Effector memory CD4-positive, alpha-beta T cell (primary cell): ENCODE measurements at regions not wholly inside any gene's neighbourhood (a gene's known extent, or its start where the extent isn't known, plus 50 kb on each side); places are given as distances from the start of the nearest gene placed in this dataset.

Source experiments
- DNase-seq, 3 donors: peaks; one replicate each; pipeline ENCODE4 v3.0.0-alpha.2; 2020
- H3K27ac ChIP-seq: 2 replicates; pipeline ENCODE4 v1.7.0; 2013; ENCODE audit warnings: mild to moderate bottlenecking, low read length, moderate library complexity; ENCODE audit not compliant: insufficient read depth, poor library complexity, severe bottlenecking
- H3K27me3 ChIP-seq: replicated peaks from 2 replicates; pipeline ENCODE4 v1.7.0; 2013; ENCODE audit warnings: mild to moderate bottlenecking, low read length; ENCODE audit not compliant: insufficient read depth, control insufficient read depth, poor library complexity, severe bottlenecking
- H3K36me3 ChIP-seq: 2 replicates; pipeline ENCODE4 v1.7.0; 2013; ENCODE audit warnings: mild to moderate bottlenecking, low read length, moderate library complexity; ENCODE audit not compliant: control insufficient read depth, insufficient read depth
- H3K4me1 ChIP-seq: 2 replicates; pipeline ENCODE4 v1.7.0; 2013; ENCODE audit warnings: low read length, mild to moderate bottlenecking; ENCODE audit not compliant: control insufficient read depth, insufficient read depth, poor library complexity, severe bottlenecking
- H3K4me3 ChIP-seq: 2 replicates; pipeline ENCODE4 v1.7.0; 2013; ENCODE audit warnings: low read length, low read depth, mild to moderate bottlenecking; ENCODE audit not compliant: insufficient read depth, poor library complexity, severe bottlenecking
- H3K9me3 ChIP-seq: 2 replicates; pipeline ENCODE4 v1.7.0; 2013; ENCODE audit warnings: mild to moderate bottlenecking, low read length, moderate library complexity; ENCODE audit not compliant: control insufficient read depth

GRCh38 chr14:101473045-101473729 is 88.1 kb upstream of the DIO3 start:
- no peak for DNase-seq
- H3K4me1 ChIP-seq, result no peaks in the 10 kb centered on the region
- H3K9me3 ChIP-seq, result no peaks in the 10 kb centered on the region
- no peak overlapping the region for H3K4me3 ChIP-seq
- no peaks in the 10 kb centered on the region for H3K36me3 ChIP-seq
- H3K27me3 ChIP-seq, result no peaks in the 10 kb centered on the region
- no peak overlapping the region for H3K27ac ChIP-seq

- no peaks in the 10 kb centered on the region for H3K4me1 ChIP-seq
- no peaks in the 10 kb centered on the region for H3K9me3 ChIP-seq
- H3K27ac ChIP-seq, result no peak overlapping the region
- H3K36me3 ChIP-seq, result no peaks in the 10 kb centered on the region
- no peaks in the 10 kb centered on the region for H3K27me3 ChIP-seq
- H3K4me3 ChIP-seq, result no peak overlapping the region
- DNase-seq, result no peak
Measured at GRCh38 chr14:101473795-101474562, 87.3 kb upstream of the DIO3 start.

DNA sequence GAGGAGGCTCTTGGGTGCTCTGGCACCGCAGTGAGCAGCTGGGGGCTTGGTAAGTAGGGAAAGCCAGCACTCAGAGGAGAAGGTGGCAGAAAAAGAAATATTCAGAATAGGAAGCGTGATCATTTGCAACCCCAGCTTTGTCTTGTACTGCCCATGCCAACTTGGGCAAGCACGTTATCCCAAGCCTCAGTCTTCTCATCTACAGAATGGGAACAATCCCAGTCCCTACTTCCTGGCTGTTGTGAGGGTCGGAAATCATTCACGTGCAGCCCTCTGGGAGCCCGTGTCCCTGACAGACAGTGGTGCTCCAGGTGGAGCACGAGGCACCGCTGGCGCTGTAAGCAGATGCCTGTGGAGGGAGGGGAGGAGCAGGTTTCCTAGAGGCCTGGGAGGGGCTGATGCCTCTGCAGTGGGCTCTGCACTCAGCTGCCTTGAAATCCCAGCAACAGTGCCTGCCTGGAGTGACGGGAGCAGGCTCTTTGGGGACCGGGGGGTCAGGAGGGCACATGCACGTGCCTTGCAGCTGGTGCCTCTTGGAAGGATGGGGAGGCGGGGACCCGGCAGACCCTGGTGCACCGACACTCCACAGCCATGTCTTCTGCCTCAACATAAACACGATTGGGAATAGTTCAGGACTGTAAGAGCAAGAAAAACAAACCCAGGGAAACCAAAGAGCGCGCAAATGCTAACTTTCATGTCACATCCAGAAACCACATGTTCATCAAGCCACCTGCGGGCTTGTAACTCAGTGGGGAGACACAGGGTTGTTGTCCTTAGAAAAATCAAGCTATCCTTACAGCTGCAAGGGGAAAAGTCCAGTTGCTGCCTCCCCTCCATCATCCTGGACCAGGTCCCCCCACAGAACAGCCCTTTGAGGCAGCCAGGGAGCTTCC is 86.5 kb upstream of the DIO3 start:
- Histone ChIP-seq H3K9me3 (no peaks in the 10 kb centered on the region), H3K4me3 (no peak overlapping the region)
- no peak for DNase-seq

GRCh38 chr14:101475456-101476257 is 85.6 kb upstream of the DIO3 start:
- Histone ChIP-seq H3K9me3 (no peaks in the 10 kb centered on the region), H3K4me3 (no peak overlapping the region), H3K27ac (no peak overlapping the region), H3K36me3 (no peaks in the 10 kb centered on the region), H3K27me3 (no peaks in the 10 kb centered on the region), H3K4me1 (no peaks in the 10 kb centered on the region)
- DNase-seq, result no peak

More for the DNA sequence above, 86.5 kb upstream of the DIO3 start:
- no peaks in the 10 kb centered on the region for H3K27me3 ChIP-seq
- no peak overlapping the region for H3K27ac ChIP-seq
- H3K4me1 ChIP-seq, result no peaks in the 10 kb centered on the region
- H3K36me3 ChIP-seq, result no peaks in the 10 kb centered on the region

DNA sequence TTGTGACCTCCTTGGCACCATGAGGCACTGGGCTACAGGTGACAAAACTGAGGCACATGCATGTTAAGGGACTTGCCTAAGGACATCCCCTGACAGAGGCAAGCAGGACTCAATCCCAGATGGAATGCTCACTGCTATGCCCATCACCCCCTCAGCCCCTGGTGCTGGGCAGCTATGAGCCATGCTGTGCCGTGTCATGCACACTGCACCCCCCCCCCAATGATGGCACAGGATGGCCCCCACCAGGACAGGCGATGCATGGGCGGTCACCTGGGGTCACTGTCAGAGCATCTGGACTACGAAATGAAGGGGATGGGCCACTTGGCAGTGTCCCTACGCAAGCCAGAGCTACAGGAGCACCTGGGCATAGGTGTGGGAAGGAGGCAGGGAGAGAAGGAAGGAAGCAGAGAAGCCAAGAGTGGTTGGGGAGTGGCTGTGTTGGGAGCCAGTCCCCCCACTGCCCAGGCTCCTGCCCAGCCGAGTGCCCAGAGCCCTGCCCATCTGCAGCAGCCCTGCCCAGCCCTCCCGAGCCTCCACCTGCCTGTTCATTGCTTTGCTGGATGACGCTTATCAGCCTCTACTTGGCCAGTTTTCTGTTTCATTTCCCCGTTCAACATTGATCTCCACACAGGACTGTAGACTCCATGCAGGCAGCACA is 84.9 kb upstream of the DIO3 start:
- Histone ChIP-seq H3K36me3 (no peaks in the 10 kb centered on the region), H3K4me1 (no peaks in the 10 kb centered on the region)

GRCh38 chr14:101476916-101477553 is 84.3 kb upstream of the DIO3 start:
- peaks cover 1% of the 10 kb centered on the region for H3K9me3 ChIP-seq
- no peak for DNase-seq
- no peaks in the 10 kb centered on the region for H3K36me3 ChIP-seq
- H3K4me1 ChIP-seq, result no peaks in the 10 kb centered on the region
- no peaks in the 10 kb centered on the region for H3K27me3 ChIP-seq
- no peak overlapping the region for H3K4me3 ChIP-seq
- H3K27ac ChIP-seq, result no peak overlapping the region

More for the DNA sequence above, 84.9 kb upstream of the DIO3 start:
- Histone ChIP-seq H3K27me3 (no peaks in the 10 kb centered on the region), H3K27ac (no peak overlapping the region), H3K9me3 (no peaks in the 10 kb centered on the region), H3K4me3 (no peak overlapping the region)
- DNase-seq, result no peak

DNA sequence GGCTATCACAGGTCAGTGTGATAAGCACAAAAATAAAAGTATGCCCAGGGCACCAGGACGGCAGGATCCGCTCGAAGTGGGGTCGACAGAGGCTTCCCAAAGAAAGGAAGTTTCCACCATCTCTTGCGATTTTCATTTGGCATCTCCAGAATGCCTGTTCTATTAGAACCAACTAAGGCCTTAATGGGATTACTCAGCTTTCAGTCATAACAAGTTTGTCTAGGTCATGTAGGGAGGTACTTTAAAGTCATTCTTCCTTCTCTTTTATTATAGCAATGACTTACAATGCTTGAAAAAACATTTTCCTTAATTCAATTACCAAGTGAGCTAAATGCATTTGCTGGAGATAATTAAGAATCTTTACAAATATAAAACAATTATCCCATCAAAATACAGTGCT is 83.6 kb upstream of the DIO3 start:
- DNase-seq, result no peak
- no peak overlapping the region for H3K27ac ChIP-seq
- H3K4me1 ChIP-seq, result no peaks in the 10 kb centered on the region
- H3K27me3 ChIP-seq, result no peaks in the 10 kb centered on the region
- no peak overlapping the region for H3K4me3 ChIP-seq
- peaks cover 4% of the 10 kb centered on the region for H3K9me3 ChIP-seq
- H3K36me3 ChIP-seq, result no peaks in the 10 kb centered on the region

DNA sequence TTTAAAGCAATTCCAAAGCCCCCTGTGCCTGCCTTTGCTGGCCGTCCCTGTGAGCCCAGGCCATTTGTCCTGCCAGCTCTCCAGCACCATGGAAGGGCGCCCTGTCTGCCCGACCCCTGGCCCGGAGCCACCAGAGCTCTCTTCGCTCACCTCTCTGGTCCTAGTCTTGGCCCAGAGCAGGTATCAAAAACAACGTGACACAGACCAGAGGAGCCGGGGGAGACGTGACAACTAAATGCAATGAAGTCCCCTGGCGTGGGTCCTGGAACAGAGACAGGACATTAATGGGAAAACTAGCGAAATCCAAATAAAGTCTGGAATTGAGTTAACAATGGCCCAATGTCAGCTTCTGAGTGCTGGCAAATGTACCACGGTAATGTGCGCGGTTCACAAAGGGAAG is 83.2 kb upstream of the DIO3 start:
- H3K9me3 ChIP-seq, result peaks cover 4% of the 10 kb centered on the region
- no peak overlapping the region for H3K4me3 ChIP-seq
- H3K36me3 ChIP-seq, result no peaks in the 10 kb centered on the region
- DNase-seq, result no peak
- no peak overlapping the region for H3K27ac ChIP-seq
- H3K27me3 ChIP-seq, result no peaks in the 10 kb centered on the region
- no peaks in the 10 kb centered on the region for H3K4me1 ChIP-seq
